ENCODE measurements at regions not wholly inside any gene's neighbourhood (a gene's known extent, or its start where the extent isn't known, plus 50 kb on each side); places are given as distances from the start of the nearest gene placed in this dataset.

DNA sequence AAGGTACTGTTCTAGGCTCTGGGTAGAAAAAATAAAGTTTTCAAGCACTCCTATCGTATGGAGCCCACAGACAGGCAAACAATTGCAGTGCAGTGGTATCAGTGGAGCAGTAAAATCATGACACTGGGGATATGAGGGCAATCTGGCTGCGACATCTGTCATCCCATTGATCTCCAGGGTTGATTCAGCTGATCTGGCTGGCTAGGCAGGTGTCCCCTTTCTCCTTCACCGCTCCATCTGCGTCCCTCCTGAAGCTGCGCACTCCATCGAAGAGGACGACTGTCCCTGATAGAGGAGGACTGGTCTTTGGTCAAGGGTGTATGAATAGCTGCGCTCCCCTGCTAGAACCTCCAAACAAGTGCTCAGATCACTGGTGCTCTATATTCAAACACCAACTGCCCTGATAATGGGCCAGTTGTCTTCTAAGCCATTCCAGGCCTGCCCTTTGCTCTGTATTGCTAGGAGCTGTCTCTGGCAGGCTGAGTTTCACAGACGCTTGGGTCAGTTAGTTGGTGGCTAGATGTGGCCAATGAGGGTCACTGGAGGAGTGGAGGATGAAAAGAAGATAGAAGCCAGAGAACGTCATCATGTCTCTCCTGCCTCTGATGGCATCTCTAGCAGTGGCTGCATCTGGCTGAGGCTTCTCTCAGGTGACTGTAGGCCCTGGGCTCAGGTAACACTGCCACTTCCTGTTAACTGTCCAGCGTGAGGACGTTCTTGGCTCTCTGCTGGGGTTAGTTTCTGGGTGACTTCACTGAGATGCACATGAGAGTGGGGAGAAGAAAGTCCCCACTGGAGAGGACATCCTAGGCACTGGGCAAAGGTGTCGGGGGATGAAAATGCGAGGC is 205.0 kb upstream of the FOXN3 start:
- Mint-ChIP-seq H3K4me1 (ENCODE audit: low read depth) (peaks cover 22% of the 10 kb centered on the region), H3K4me3 (no peak overlapping the region)
- intact Hi-C loops (cut with micrococcal nuclease), result no loop called here

DNA sequence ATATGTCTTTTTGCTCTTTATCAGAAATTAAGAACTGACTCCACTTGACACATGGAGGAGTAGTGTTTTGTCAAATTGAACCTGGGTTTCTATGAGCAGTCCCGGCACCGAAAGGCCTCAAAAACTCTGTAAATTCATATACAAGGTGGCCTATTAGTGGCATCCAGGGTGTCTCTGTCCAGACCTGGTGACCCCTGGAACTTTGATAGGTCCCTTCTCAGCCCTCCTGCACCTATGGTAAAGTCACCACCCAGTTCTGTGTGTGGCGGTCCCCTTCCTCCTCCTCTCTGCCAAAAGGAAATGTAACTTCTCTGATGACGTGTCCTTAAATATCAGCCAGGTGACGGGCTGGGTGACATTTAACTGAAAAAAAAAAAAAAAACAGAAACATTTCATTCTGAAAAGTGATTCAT is 204.0 kb upstream of the FOXN3 start:
- H3K27me3 Mint-ChIP-seq, result peaks cover 3% of the 10 kb centered on the region
- no peaks in the 10 kb centered on the region for H3K9me3 Mint-ChIP-seq
- intact Hi-C loops (cut with micrococcal nuclease), result no loop called here
- no peak overlapping the region for H3K4me3 Mint-ChIP-seq
- H3K36me3 Mint-ChIP-seq (ENCODE audit: low read depth), result no peaks in the 10 kb centered on the region
- peaks cover 28% of the 10 kb centered on the region for H3K4me1 Mint-ChIP-seq (ENCODE audit: low read depth)
- H3K27ac Mint-ChIP-seq, result no peak overlapping the region

More for the DNA sequence above, 205.0 kb upstream of the FOXN3 start:
- Mint-ChIP-seq H3K36me3 (ENCODE audit: low read depth) (no peaks in the 10 kb centered on the region), H3K27me3 (peaks cover 3% of the 10 kb centered on the region), H3K9me3 (peaks cover 9% of the 10 kb centered on the region), H3K27ac (no peak overlapping the region)

DNA sequence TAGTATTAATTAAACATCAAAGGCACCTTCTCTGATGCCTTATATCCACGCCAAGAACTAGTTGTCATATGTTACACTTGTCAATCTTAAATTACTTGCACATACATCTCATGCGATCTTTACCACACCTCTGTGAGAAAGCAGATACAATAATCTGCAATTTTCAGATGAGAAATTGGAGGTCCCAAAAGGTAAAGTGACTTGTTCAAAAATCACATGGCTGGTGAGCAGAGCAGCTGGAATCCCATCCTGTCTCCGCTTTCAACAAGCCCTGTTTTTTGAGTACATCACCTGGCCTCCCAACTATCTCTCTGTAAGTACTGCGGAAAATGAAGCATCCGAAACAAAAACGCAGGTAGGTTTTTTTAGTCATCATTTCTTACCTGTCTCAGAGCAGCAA is 203.4 kb upstream of the FOXN3 start:
- Mint-ChIP-seq H3K4me1 (ENCODE audit: low read depth) (peaks cover 33% of the 10 kb centered on the region), H3K27ac (no peak overlapping the region), H3K27me3 (peaks cover 3% of the 10 kb centered on the region), H3K4me3 (no peak overlapping the region), H3K9me3 (no peaks in the 10 kb centered on the region), H3K36me3 (ENCODE audit: low read depth) (no peaks in the 10 kb centered on the region)
- intact Hi-C loops (cut with micrococcal nuclease), result no loop called here

DNA sequence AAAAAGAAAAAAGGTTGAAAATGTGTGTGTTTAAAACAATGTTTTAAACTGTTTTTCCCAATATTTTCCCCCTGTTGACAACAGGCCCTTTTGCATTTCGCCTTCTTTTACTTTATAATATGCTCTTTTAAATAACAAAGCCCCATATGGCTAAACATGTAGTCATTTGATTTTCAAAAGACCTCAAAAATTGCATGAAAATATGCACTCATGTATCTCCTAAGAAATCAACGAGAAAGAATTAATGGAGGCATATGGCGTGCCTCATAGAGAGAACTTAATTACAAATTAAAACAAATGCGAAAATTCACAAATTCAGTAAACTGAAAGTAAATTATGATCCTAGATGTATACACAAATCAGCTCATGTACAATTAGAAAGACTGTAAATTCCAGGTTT is 202.6 kb upstream of the FOXN3 start:
- H3K27me3 Mint-ChIP-seq, result peaks cover 3% of the 10 kb centered on the region
- no peaks in the 10 kb centered on the region for H3K9me3 Mint-ChIP-seq
- peaks cover 41% of the 10 kb centered on the region for H3K4me1 Mint-ChIP-seq (ENCODE audit: low read depth)
- intact Hi-C loops (cut with micrococcal nuclease), result loop anchor here (5.0 kb wide), 4 partner anchors 63 to 577 kb away; partner anchors contain the start of gene FOXN3
- peak overlapping the region; percentile 80 for H3K27ac Mint-ChIP-seq
- H3K36me3 Mint-ChIP-seq (ENCODE audit: low read depth), result no peaks in the 10 kb centered on the region
- peak overlapping the region; percentile 83 for H3K4me3 Mint-ChIP-seq

GRCh38 chr14:89618811-89619551 is 201.9 kb upstream of the FOXN3 start:
- Mint-ChIP-seq H3K4me3 (peak overlapping the region; percentile 83), H3K4me1 (ENCODE audit: low read depth) (peaks cover 46% of the 10 kb centered on the region), H3K27ac (peak overlapping the region; percentile 80), H3K27me3 (peaks cover 3% of the 10 kb centered on the region), H3K9me3 (no peaks in the 10 kb centered on the region), H3K36me3 (ENCODE audit: low read depth) (no peaks in the 10 kb centered on the region)
- intact Hi-C loops (cut with micrococcal nuclease), result loop anchor here (5.0 kb wide), 4 partner anchors 63 to 577 kb away; partner anchors contain the start of gene FOXN3

- no peaks in the 10 kb centered on the region for H3K9me3 Mint-ChIP-seq
- H3K27ac Mint-ChIP-seq, result peak overlapping the region; percentile 80
- H3K4me1 Mint-ChIP-seq (ENCODE audit: low read depth), result peaks cover 46% of the 10 kb centered on the region
- no peaks in the 10 kb centered on the region for H3K36me3 Mint-ChIP-seq (ENCODE audit: low read depth)
- H3K27me3 Mint-ChIP-seq, result peaks cover 3% of the 10 kb centered on the region
- H3K4me3 Mint-ChIP-seq, result peak overlapping the region; percentile 83
- intact Hi-C loops (cut with micrococcal nuclease), result loop anchor here (5.0 kb wide), 4 partner anchors 64 to 576 kb away; partner anchors contain the start of gene FOXN3
These were observed 201.3 kb upstream of the FOXN3 start for GRCh38 chr14:89618330-89618708.

- H3K27ac Mint-ChIP-seq, result peak overlapping the region; percentile 80
- intact Hi-C loops (cut with micrococcal nuclease), result loop anchor here (5.0 kb wide), 4 partner anchors 65 to 575 kb away; partner anchors contain the start of gene FOXN3
- H3K4me1 Mint-ChIP-seq (ENCODE audit: low read depth), result peaks cover 46% of the 10 kb centered on the region
- no peaks in the 10 kb centered on the region for H3K9me3 Mint-ChIP-seq
- H3K27me3 Mint-ChIP-seq, result peaks cover 3% of the 10 kb centered on the region
- peak overlapping the region; percentile 83 for H3K4me3 Mint-ChIP-seq
- peaks cover 1% of the 10 kb centered on the region for H3K36me3 Mint-ChIP-seq (ENCODE audit: low read depth)
These were observed 200.7 kb upstream of the FOXN3 start for GRCh38 chr14:89617481-89618329.

DNA sequence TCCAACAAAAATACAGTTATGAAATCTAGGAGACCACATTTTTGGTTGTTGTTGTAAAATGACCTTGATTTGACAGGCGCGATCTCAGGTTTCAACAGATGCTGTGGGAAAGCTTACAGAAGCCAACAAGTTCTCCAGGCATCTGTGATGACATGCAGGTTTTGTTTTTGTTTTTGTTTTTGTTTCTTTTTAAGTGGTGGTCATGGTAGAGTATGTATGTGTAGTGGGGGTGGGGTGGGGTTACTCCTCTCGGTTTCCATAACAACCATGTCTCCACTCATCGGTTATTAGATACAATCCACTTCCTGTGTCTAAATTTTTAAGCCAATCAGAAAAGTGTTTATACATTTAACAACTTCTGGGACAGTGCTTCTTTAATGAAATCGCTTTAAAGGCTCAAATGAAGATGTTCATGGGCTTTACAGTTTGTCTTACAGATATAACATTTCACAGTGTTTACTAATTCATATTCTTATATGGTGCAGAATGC is 199.9 kb upstream of the FOXN3 start:
- intact Hi-C loops (cut with micrococcal nuclease), result loop anchor here (5.0 kb wide), 4 partner anchors 65 to 575 kb away; partner anchors contain the start of gene FOXN3
- Mint-ChIP-seq H3K36me3 (ENCODE audit: low read depth) (peaks cover 9% of the 10 kb centered on the region), H3K27me3 (peaks cover 3% of the 10 kb centered on the region), H3K4me1 (ENCODE audit: low read depth) (peaks cover 46% of the 10 kb centered on the region), H3K4me3 (peak overlapping the region; percentile 48), H3K9me3 (no peaks in the 10 kb centered on the region), H3K27ac (peak overlapping the region; percentile 80)

GRCh38 chr14:89616425-89616824 is 199.4 kb upstream of the FOXN3 start:
- Mint-ChIP-seq H3K4me1 (ENCODE audit: low read depth) (peaks cover 46% of the 10 kb centered on the region), H3K27me3 (peaks cover 3% of the 10 kb centered on the region), H3K27ac (peak overlapping the region; percentile 80), H3K9me3 (no peaks in the 10 kb centered on the region), H3K36me3 (ENCODE audit: low read depth) (peaks cover 14% of the 10 kb centered on the region), H3K4me3 (no peak overlapping the region)
- intact Hi-C loops (cut with micrococcal nuclease), result loop anchor here (5.0 kb wide), 4 partner anchors 66 to 574 kb away; partner anchors contain the start of gene FOXN3

DNA sequence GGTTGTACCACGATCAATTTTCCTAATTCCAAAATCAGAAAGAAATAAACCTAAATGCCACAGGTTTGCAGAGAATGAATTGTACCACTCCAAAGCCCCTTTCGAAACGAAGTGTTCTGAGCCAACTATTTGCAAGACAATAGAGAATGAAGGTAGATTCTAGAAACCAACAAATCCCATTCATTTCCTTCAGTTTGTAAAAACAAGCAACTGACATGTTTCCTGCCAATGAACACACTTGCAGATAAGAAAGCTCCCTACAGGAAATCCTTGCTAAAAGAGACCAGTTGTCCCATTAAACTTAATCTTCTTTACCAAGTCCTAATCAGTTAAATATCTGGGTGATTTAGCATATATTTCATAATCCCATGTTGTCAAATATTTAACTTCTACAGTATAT is 198.4 kb upstream of the FOXN3 start:
- no peak overlapping the region for H3K4me3 Mint-ChIP-seq
- no peak overlapping the region for H3K27ac Mint-ChIP-seq

GRCh38 chr14:89614009-89614691 is 197.1 kb upstream of the FOXN3 start:
- Mint-ChIP-seq H3K27ac (no peak overlapping the region), H3K9me3 (no peaks in the 10 kb centered on the region), H3K36me3 (ENCODE audit: low read depth) (peaks cover 20% of the 10 kb centered on the region), H3K27me3 (peaks cover under 1% of the 10 kb centered on the region), H3K4me3 (no peak overlapping the region), H3K4me1 (ENCODE audit: low read depth) (peaks cover 55% of the 10 kb centered on the region)
- intact Hi-C loops (cut with micrococcal nuclease), result no loop called here

More for the DNA sequence above, 198.4 kb upstream of the FOXN3 start:
- H3K9me3 Mint-ChIP-seq, result no peaks in the 10 kb centered on the region
- intact Hi-C loops (cut with micrococcal nuclease), result loop anchor here (5.0 kb wide), 4 partner anchors 67 to 573 kb away; partner anchors contain the start of gene FOXN3
- H3K4me1 Mint-ChIP-seq (ENCODE audit: low read depth), result peaks cover 50% of the 10 kb centered on the region
- peaks cover 3% of the 10 kb centered on the region for H3K27me3 Mint-ChIP-seq
- peaks cover 20% of the 10 kb centered on the region for H3K36me3 Mint-ChIP-seq (ENCODE audit: low read depth)

- Mint-ChIP-seq H3K4me1 (ENCODE audit: low read depth) (peaks cover 60% of the 10 kb centered on the region), H3K9me3 (peaks cover 2% of the 10 kb centered on the region), H3K27me3 (no peaks in the 10 kb centered on the region), H3K36me3 (ENCODE audit: low read depth) (peaks cover 26% of the 10 kb centered on the region), H3K4me3 (no peak overlapping the region), H3K27ac (no peak overlapping the region)
- intact Hi-C loops (cut with micrococcal nuclease), result no loop called here
These were observed 196.4 kb upstream of the FOXN3 start for GRCh38 chr14:89613260-89614008.

Data from dendritic cell treated with granulocyte-macrophage colony-stimulating factor and Interleukin-4, amounts not matched to agents 40 ng/mL and 50 ng/mL, for 4 days (primary cell).